Right cardiac atrium (tissue), 5 donors: ENCODE measurements at regions not wholly inside any gene's neighbourhood (a gene's known extent, or its start where the extent isn't known, plus 50 kb on each side); places are given as distances from the start of the nearest gene placed in this dataset.
A peak's percentile ranks its signal among the peaks of the same experiment; 100 is the strongest.

Source experiments
- ATAC-seq, 2 donors: fragments of 200-7000 bp; cut with Tn5 transposase; one replicate each; pipeline versions ENCODE4 v1.8.0 to v1.9.1; 2020; ENCODE audit warnings: moderate library complexity in 2 of 2, mild to moderate bottlenecking in 1 of 2
- DNase-seq, 3 donors: peaks; one replicate each; pipeline ENCODE4 v3.0.0-alpha.2; 2020
- H3K27ac ChIP-seq: one replicate; pipeline ENCODE4 v1.5.1; 2013; ENCODE audit warnings: mild to moderate bottlenecking, low read length, control low read depth, moderate library complexity
- H3K27me3 ChIP-seq: one replicate; pipeline ENCODE4 v1.6.1; 2013; ENCODE audit not compliant: control insufficient read depth, insufficient read depth
- H3K4me1 ChIP-seq: one replicate; pipeline ENCODE4 v1.6.1; 2013; ENCODE audit warnings: low read length; ENCODE audit not compliant: control insufficient read depth, insufficient read depth
- H3K4me3 ChIP-seq: one replicate; pipeline ENCODE4 v1.5.1; 2013; ENCODE audit warnings: low read length, control low read depth
- H3K9me3 ChIP-seq: one replicate; pipeline ENCODE4 v1.6.1; 2013; ENCODE audit warnings: low read length; ENCODE audit not compliant: control insufficient read depth
- WGBS: extraction: QIAGEN DNeasy Blood & Tissue Kit; methylation state at CpG from one replicate; pipeline ENCODE4 v1.1.7; 2013; 5-methylcytosine and 5-hydroxymethylcytosine counted together
- intact Hi-C, 4 donors: fragments of 100-400 bp; cut with DNase I; formaldehyde crosslinking; loops; one replicate each; pipeline versions ENCODE4 v1.11.0 to v1.14.0; 2022 to 2023
- donor health status: healthy with polysubstance abuse.
- donor health status: DM: no; HTN: yes; CAD: no.
- donor health status: DM: no; HTN: no; CAD: no.
- donor health status: DM: no; HTN: yes; CAD: no; lungs with severe emphysema.
- donor health status: DM: yes; HTN: yes; CAD: no.

DNA sequence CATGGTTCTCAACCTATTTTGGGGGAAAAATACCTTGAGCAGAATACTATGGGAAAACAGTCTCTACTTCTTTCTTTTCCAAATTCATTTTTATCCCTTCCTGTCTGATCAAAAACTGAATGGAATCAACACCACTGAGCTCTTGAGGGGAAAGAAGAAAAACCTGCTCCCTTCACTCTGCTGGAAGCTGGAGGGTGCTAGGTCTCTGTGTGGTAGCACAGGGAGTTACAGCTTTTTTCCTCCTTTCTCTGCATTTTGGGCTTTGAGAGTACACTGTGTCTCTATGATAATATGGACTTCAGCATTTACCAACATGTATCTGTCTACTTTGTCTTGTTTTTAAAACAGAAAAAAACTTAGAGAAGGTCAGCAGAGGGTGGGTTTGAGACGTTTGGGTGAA is 417.2 kb upstream of the SYT1 start:
- DNase-seq (peak in 1 of 3 donors; percentile 5), ATAC-seq (no peak)
- H3K27ac ChIP-seq: no peak overlapping the region
- H3K4me3 ChIP-seq: no peak overlapping the region
- H3K9me3 ChIP-seq: no peaks in the 10 kb centered on the region
- H3K4me1 ChIP-seq: no peaks in the 10 kb centered on the region
- intact Hi-C loops: no loop called here
- H3K27me3 ChIP-seq: no peaks in the 10 kb centered on the region
- WGBS: 43% methylated on average over 1 of the region's 1 CpG

- Histone ChIP-seq H3K9me3 (no peaks in the 10 kb centered on the region), H3K27ac (no peak overlapping the region), H3K4me1 (no peaks in the 10 kb centered on the region), H3K4me3 (no peak overlapping the region), H3K27me3 (no peaks in the 10 kb centered on the region)
- ATAC-seq (no peak), DNase-seq (no peak)
- 77% methylated on average over 2 of the region's 2 CpGs for WGBS
- intact Hi-C loops: no loop called here
Observed at GRCh38 chr12:78448692-78449091, 415.9 kb upstream of the SYT1 start.

GRCh38 chr12:78455991-78456390 is 408.6 kb upstream of the SYT1 start:
- ATAC-seq: no peak
- H3K27ac ChIP-seq: no peak overlapping the region
- no peak overlapping the region for H3K4me3 ChIP-seq
- H3K9me3 ChIP-seq: no peaks in the 10 kb centered on the region
- WGBS: 71% methylated on average over 1 of the region's 1 CpG
- intact Hi-C loops: no loop called here
- DNase-seq: no peak
- H3K27me3 ChIP-seq: no peaks in the 10 kb centered on the region
- no peaks in the 10 kb centered on the region for H3K4me1 ChIP-seq

GRCh38 chr12:78457938-78458337 is 406.6 kb upstream of the SYT1 start:
- H3K27me3 ChIP-seq: no peaks in the 10 kb centered on the region
- H3K4me3 ChIP-seq: no peak overlapping the region
- WGBS: 78% methylated on average over 1 of the region's 1 CpG
- DNase-seq: no peak
- intact Hi-C loops: no loop called here
- no peaks in the 10 kb centered on the region for H3K4me1 ChIP-seq
- ATAC-seq: no peak
- no peaks in the 10 kb centered on the region for H3K9me3 ChIP-seq
- no peak overlapping the region for H3K27ac ChIP-seq

- no peak overlapping the region for H3K4me3 ChIP-seq
- ATAC-seq: no peak
- WGBS: 84% methylated on average over 3 of the region's 3 CpGs
- no peaks in the 10 kb centered on the region for H3K9me3 ChIP-seq
- H3K4me1 ChIP-seq: no peaks in the 10 kb centered on the region
- no peaks in the 10 kb centered on the region for H3K27me3 ChIP-seq
- intact Hi-C loops: no loop called here
- H3K27ac ChIP-seq: no peak overlapping the region
- no peak for DNase-seq
Observed at GRCh38 chr12:78470354-78471195, 394.0 kb upstream of the SYT1 start.

- no peak overlapping the region for H3K27ac ChIP-seq
- 36% methylated on average over 2 of the region's 2 CpGs for WGBS
- DNase-seq: no peak
- H3K27me3 ChIP-seq: no peaks in the 10 kb centered on the region
- no peak for ATAC-seq
- H3K4me3 ChIP-seq: no peak overlapping the region
- intact Hi-C loops: no loop called here
- H3K9me3 ChIP-seq: no peaks in the 10 kb centered on the region
- H3K4me1 ChIP-seq: no peaks in the 10 kb centered on the region
Observed at GRCh38 chr12:78473136-78473535, 391.4 kb upstream of the SYT1 start.

GRCh38 chr12:78473561-78473960 is 391.0 kb upstream of the SYT1 start:
- H3K4me3 ChIP-seq: no peak overlapping the region
- no peak overlapping the region for H3K27ac ChIP-seq
- ATAC-seq: no peak
- DNase-seq: no peak
- WGBS: 75% methylated on average over 4 of the region's 4 CpGs
- no peaks in the 10 kb centered on the region for H3K4me1 ChIP-seq
- intact Hi-C loops: no loop called here
- no peaks in the 10 kb centered on the region for H3K27me3 ChIP-seq
- no peaks in the 10 kb centered on the region for H3K9me3 ChIP-seq

DNA sequence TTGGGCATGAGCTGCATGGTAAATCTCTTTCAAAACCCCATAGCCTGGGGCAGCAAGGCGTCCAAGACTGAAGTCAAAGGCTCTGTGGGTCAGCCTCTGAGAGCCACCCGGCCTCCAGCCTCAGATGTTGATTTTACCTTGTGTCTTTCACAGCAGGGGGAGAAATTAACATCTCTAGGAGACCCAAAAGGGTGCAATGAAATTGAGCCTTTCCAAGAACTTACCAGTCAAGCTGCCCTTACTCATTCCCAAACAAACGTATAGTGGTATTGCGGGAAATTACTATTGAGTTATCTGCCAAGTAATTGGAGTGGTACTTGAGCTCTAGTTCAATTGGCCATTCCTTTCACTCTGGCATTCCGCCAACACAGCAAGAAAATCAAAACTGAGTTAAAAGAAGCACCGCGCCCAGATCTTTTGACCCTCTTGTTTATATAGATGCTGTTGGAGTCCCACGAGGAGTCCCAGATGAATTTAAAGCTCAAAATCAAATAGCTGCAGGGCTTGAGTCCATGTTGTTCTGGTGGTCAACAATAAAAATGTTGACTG is 380.7 kb upstream of the SYT1 start:
- no peak overlapping the region for H3K4me3 ChIP-seq
- 81% methylated on average over 8 of the region's 8 CpGs for WGBS
- no peaks in the 10 kb centered on the region for H3K27me3 ChIP-seq
- no peaks in the 10 kb centered on the region for H3K9me3 ChIP-seq
- intact Hi-C loops: no loop called here
- DNase-seq (peak in 1 of 3 donors; percentile 18), ATAC-seq (no peak)
- no peaks in the 10 kb centered on the region for H3K4me1 ChIP-seq
- H3K27ac ChIP-seq: no peak overlapping the region

GRCh38 chr12:78489990-78490389 is 374.6 kb upstream of the SYT1 start:
- 68% methylated on average over 1 of the region's 1 CpG for WGBS
- Histone ChIP-seq H3K4me1 (no peaks in the 10 kb centered on the region), H3K9me3 (no peaks in the 10 kb centered on the region), H3K27ac (no peak overlapping the region), H3K4me3 (no peak overlapping the region), H3K27me3 (no peaks in the 10 kb centered on the region)
- no peak for ATAC-seq
- intact Hi-C loops: no loop called here
- no peak for DNase-seq

DNA sequence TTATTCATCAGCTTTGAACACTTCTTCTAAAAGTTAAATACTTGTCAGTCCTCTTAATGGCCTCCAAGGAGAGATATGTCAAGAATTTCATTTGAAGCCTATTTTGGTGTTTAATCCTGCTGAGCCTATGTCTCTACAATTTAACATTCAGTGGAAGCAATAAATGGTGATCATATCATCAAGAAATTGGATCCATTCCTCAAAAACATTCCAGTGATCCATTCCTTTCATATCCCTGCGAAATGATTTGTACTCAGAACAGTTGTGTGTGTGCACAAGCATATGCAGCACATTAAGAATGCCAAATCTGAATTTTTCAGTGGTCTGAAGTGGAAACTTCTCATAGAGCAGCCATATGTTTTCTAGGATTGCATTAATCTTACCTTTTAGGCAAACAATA is 373.7 kb upstream of the SYT1 start:
- H3K4me3 ChIP-seq: no peak overlapping the region
- H3K27ac ChIP-seq: no peak overlapping the region
- WGBS: 45% methylated on average over 1 of the region's 1 CpG
- no peaks in the 10 kb centered on the region for H3K4me1 ChIP-seq
- no peak for ATAC-seq
- intact Hi-C loops: no loop called here
- no peak for DNase-seq
- H3K27me3 ChIP-seq: no peaks in the 10 kb centered on the region
- H3K9me3 ChIP-seq: no peaks in the 10 kb centered on the region

DNA sequence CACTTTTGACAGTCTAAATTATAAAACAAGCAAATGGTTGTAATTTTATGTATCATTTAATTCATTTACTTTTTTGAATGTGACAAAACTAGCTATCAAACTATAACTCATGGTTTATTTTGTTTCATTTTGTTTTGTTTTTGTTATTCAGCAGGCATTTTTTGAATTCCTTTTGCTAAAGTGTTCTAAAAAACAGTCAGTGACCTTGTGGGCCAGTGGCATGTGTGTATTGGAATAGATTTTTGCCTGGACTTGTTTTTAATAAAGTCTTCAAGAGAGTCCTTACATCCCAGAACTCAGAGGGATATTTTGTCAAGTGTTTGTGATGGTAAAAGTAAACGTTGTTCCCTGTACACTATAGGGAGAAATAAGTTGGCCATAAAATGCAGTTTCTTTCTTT is 369.7 kb upstream of the SYT1 start:
- no peak overlapping the region for H3K27ac ChIP-seq
- no peaks in the 10 kb centered on the region for H3K4me1 ChIP-seq
- ATAC-seq (no peak), DNase-seq (no peak)
- no peaks in the 10 kb centered on the region for H3K9me3 ChIP-seq
- H3K4me3 ChIP-seq: no peak overlapping the region
- intact Hi-C loops: no loop called here
- no peaks in the 10 kb centered on the region for H3K27me3 ChIP-seq
- 70% methylated on average over 1 of the region's 1 CpG for WGBS
